ENCODE measurements at regions not wholly inside any gene's neighbourhood (a gene's known extent, or its start where the extent isn't known, plus 50 kb on each side); places are given as distances from the start of the nearest gene placed in this dataset.
A peak's percentile ranks its signal among the peaks of the same experiment; 100 is the strongest.

DNA sequence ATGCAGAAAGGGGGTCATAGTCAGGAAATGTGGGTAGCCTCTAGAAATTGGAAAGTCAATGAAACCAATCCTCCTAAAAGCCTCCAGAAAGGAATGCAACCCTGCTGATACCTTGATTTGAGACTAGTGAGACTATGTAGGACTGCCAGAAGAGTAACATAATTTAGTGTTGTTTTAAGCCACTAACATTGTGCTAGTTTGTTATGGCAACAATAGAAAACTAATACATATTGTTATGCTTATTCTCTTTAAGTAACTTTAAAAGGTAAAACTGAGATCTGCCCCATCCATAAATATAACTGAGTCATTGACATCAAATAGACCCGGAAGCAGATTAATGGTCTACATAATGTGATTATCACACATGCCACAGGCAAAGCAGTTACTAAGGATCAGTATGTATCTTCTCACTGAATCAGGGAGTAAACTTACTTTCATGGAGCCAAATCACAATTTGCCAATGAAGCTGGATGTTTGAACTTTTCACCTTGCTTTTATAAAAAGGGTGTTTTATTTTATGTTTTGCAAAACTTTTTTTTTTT is 146.4 kb upstream of the TMEM106B start:
- no peak for DNase-seq (ENCODE audit: extremely low read depth in 1 of 11, low read depth in 9 of 11, low spot score in 4 of 11)

DNA sequence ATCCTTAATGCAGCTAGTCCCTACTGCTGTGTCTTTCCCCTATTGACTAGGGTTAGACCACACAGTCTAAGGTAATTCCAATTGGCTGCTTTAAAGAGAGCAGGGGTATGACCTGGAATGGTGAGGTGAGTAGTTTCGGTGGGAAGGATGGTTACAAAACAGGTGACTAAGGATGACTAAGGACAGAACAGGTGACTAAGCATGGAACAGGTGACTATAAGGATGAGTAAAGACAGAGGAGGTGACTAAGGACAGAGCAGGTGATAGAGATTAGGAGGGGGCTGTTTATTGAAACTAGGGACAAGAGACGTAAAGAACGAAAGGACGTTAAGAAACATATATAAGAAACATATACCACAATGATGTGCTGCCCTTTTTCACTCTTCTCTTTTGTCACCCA is 145.1 kb upstream of the TMEM106B start:
- no peak for DNase-seq (ENCODE audit: extremely low read depth in 1 of 11, low read depth in 9 of 11, low spot score in 4 of 11)

DNA sequence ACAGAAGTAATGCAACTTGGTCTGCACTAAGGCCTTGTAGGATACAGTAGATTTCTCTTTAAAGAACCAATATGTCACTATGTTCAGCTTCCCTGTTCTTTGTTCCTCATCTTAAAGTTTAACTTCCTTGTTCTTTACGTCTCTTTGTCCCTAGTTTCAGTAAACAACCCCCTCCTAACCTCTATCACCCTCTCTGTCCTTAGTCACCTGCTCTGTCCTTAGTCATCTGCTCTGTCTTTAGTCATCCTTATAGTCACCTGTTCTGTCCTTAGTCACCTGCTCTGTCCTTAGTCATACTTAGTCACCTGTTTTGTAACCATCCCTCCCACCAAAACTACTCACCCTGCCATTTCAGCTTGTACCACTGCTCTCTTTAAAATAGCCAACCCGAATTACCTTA is 144.6 kb upstream of the TMEM106B start:
- DNase-seq (ENCODE audit: extremely low read depth in 1 of 11, low read depth in 9 of 11, low spot score in 4 of 11) = no peak

DNA sequence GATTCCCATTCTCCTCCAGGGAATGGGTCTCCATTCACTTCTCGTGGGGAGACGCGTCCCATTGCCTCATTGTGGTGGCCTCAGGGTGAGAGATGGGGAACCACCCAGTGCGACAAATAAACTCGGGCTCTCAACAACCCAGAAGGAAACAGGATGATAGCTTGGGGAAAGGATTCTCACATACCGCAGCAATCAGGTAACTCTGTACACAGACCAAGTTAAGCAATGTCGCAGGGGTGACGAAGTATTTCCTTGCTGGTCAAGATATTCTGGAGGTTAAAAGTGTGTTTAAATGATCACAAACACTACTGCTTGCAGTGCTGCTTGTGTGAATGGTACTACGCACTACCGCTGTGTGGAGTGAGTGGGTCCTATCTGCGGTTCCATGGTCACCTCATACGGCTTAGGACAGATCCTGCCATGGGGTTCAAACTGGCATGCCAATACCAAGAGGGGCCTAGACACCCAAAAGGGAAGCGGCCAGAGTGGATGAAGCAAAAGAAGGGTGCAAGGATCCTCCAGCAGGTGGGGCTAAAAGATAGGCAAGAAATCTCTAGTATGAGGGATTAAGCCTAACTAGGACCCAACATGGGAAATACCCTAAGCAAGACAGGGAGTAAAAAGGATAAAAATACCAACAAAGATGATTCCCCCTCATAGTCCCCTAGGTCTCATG is 143.8 kb upstream of the TMEM106B start:
- DNase-seq (ENCODE audit: extremely low read depth in 1 of 11, low read depth in 9 of 11, low spot score in 4 of 11) = peak; percentile 23 to 46 (median 33)

DNA sequence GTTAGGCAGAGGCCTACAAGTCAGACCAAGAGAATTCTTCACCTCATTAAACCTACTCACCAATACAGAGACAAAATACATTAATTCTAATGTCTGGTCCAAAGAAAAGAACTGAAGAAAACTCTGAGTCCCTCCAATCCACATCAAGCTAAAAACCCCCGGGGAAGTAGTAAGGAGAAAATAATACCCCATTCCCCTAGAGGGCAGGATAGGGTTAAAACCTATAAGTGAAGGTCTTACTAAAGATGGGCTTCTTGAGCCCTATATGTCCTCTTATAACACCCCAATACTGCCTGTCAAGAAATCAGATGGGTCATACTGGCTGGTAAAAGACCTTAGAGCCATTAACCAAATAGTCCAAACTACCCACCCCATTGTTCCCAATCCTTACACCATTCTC is 141.3 kb upstream of the TMEM106B start:
- DNase-seq (ENCODE audit: extremely low read depth in 1 of 11, low read depth in 9 of 11, low spot score in 4 of 11) = no peak

DNA sequence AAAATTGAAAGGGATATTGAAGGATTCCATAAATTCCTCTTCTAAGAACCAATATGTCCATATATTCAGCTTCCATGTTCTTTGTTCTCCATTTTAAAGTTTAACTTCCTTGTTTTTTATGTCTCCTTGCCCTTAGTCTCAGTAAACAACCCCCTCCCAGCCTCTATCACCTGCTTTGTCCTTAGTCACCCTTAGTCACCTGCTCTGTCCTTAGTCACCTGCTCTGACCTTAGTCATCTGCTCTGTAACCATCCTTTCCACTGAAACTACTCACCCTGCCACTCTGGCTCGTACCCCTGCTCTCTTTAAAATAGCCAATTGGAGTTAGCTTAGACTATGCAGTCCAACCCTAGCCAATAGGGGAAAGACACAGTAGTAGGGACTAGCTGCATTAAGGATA is 136.2 kb upstream of the TMEM106B start:
- DNase-seq (ENCODE audit: extremely low read depth in 1 of 11, low read depth in 9 of 11, low spot score in 4 of 11) = no peak

DNA sequence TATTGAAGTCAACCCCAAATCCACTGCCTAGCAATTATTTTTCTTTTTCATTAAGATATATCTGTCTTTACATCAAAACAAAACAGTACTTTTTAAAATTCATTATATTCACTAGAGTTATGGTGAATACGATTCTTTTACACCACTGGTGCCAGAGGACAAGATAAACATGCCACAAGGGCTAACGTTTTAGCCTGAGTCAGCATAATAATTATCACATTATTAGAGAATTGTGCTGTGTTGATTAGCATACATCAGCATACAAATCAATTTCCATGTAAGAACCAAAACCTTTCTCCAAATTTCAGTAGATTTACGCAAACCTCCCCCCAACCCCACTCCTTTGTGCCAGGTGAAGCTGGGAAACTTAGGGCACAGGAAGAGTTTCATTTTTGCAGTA is 131.1 kb upstream of the TMEM106B start:
- DNase-seq (ENCODE audit: extremely low read depth in 1 of 11, low read depth in 9 of 11, low spot score in 4 of 11) = no peak

DNA sequence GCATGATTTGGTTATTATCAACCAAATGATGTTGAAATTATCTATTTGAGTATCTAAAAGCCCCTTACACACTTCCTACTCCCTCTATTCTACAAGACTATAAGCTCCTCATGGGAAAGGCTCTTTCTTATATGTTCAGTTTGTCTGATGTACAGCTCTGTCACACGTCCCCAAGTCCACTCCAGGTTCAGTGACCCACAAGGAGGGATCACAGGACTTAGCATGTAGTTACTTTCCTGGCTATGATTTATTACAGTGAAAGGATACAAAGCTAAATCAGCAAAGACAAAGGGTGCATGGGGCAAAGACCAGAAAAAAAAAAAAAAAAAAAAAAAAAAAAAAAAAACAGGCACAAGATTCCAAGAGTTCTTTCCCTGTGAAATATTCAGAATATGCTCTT is 125.6 kb upstream of the TMEM106B start:
- DNase-seq (ENCODE audit: extremely low read depth in 1 of 11, low read depth in 9 of 11, low spot score in 4 of 11) = no peak

DNA sequence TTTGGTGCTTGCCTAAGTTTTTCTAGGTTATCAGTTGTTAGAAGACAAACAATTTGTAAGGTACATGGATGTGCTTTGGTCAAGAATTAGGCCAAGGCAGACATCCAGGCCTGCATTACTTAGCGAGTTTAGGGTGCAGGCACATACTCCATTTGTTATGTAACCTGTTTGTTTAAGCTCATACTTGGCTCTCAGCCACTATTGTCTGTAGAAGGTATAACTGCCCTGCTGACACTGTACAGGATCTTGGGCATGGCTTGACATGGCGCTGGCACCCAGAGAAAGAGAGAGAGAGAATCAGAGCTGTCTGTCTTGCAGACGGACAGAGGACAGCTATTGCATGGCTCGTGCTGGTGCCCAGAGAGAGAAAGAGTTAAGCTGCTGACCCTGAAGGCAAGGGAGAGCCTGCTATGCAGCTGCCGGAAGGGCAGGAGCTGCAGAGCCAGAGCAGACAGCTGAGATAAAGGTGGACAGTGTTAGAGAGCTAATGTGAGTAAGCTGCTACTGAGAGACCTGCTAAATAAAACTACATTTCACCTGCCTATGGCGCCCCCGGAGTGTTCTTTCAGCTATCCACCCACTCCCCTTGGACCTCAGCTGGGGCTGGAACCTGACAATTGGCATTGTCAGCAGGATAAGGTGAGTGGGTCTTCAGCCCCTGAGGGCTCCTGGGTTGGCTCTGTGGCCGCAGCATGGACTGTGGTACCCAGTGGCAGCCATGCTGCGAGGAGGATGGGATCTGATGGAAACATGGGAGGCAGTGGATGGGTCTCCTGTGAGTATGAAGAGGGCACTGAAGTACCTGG is 120.9 kb upstream of the TMEM106B start:
- no peak for DNase-seq (ENCODE audit: extremely low read depth in 1 of 11, low read depth in 9 of 11, low spot score in 4 of 11)

DNA sequence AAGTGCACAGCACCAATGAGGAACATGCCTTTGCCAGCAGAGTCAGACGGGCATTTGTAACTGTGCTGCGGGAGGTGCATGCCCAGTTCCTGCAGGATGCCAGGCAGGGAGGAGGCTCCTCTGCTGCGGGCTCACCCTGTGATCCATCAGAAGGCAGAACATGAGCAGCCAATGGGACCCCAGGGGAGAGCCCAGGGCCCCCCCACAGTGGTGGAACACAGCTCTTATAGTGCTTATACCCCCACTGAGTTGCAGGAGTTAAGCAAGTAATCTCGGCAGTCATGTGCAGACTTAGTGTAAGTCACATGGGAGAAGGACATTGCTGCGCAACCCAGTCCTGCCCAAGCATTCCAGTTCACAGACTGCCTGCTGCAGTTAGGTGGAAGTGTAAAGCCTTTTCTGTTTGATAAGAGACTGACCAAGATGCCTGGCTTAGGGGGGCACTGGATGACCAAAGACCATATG is 120.3 kb upstream of the TMEM106B start:
- no peak for DNase-seq (ENCODE audit: extremely low read depth in 1 of 11, low read depth in 9 of 11, low spot score in 4 of 11)

DNA sequence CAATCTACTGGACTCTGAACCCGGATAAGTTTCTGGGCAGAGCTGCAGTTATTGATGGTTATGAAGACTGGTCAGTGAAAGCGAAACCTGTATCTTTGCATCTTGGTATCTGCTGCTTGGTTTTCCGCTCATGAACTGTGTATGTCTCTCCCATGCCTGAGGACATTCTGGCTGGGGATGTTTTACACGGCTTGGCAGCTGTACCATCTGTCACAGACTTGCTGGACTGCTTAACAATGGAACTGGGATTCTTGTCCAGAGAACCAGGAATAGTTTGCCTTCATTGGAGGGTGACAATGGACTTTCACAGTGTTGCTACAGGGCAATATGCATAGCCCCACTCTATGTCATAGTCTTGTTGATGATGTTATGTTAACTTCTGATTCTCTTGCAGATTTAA is 119.9 kb upstream of the TMEM106B start:
- DNase-seq (ENCODE audit: extremely low read depth in 1 of 11, low read depth in 9 of 11, low spot score in 4 of 11) = no peak

DNA sequence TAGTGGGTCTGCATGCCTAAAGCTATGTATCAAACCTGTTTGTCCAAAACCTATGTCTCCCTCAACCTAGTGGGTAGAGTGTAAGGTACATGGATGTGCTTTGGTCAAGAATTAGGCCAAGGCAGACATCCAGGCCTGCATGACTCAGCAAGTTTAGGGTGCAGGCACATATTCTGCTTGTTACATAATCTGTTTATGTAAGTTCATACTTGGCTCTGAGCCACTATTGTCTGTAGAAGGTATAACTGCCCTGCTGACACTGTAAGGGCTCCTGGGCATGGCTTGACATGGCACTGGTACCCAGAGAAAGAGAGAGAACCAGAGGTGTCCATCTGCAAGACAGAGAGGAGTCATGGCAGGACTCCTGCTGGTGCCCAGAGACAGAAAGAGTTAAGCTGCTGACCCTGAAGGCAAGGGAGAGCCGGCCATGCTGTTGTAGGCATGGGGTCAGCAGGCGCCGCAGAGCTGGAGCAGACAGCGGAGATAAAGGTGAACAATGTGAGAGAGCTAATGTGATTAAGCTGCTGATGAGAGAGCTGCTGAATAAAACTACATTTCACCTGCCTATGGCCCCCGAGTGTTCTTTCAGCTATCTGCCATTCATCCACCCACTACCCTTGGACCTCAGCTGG is 118.5 kb upstream of the TMEM106B start:
- DNase-seq (ENCODE audit: extremely low read depth in 1 of 11, low read depth in 9 of 11, low spot score in 4 of 11) = no peak

DNA sequence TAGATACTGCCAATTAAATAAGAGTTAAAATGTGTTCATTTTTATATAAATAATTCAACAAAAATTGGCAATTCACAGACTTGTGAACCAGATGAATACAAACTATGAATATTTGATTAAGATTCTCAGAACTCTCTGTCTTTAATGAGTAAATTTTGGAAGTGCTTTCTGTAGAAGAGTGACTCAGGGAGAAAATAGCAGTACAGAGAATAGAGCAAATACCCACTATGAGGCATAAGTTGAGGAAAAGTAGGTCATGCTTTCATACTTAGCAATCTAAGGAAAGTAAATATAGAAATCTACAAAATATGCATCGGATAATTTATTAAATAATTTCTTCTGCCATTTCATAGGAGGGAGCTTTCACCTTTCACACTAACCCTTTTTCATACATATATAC is 117.7 kb upstream of the TMEM106B start:
- DNase-seq (ENCODE audit: extremely low read depth in 1 of 11, low read depth in 9 of 11, low spot score in 4 of 11) = no peak

DNA sequence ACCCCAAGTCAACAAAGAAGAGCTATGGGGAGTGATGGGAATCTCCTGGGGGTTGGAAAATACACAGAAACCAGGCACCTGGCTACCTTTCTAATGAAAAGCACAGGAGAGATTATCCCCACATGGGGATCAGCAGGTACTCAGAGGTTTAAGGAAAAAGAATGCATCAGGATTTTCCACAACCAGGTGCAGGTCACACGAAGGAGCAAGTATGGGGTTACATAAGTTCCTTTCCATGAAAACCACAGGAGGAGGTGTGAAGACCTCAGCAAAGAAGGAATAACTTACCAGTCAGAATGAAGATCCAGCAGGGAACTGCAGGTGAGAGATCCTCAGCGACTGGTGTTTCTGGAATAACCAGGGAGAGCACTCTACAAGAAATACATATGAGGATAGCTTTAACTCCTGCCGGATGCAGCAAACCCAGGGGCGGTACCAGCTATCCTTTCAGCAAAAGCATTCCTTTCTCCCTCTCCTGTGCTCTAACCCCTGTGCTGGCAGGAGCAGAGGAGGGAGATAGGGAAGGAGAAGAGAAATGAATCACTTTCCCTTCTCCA is 116.7 kb upstream of the TMEM106B start:
- no peak for DNase-seq (ENCODE audit: extremely low read depth in 1 of 11, low read depth in 9 of 11, low spot score in 4 of 11)

DNA sequence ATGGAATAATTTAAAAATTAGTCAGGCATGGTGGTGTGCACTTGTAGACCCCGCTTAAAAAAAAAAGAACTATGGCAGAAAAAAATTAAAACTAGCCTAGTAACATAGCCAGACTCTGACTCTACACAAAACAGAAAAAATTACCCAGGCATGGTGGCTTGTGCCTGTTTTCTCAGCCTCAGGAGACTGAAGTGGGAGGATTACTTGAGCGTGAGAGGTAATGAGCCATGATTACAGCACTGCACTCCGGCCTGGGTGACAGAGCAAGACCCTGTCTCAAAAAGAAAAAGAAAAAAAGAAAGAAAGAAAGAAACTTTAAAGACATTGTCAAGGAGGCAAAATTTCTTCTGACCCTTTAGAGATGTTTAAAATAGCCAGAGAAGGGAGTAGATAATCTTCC is 109.0 kb upstream of the TMEM106B start:
- DNase-seq (ENCODE audit: extremely low read depth in 1 of 11, low read depth in 9 of 11, low spot score in 4 of 11) = peak in 1 of 11 donors; percentile 22

DNA sequence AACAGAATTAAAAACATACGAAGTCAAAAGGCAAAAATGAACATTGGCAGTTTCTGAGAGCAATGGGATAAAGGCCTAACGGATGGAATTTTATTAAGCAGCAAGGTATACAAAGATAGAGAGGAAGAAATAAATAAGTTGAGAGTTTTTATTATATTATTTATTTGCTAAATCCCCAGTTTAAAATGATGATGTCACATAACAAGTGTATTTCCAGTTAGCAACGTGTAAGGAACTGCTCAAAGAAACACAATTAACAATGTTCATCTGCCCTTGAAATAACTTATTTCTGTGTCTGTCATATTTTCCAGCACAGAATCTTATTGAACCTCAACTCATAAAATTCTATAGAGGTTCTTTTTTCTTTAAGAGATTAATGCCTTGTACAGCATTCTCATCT is 108.6 kb upstream of the TMEM106B start:
- no peak for DNase-seq (ENCODE audit: extremely low read depth in 1 of 11, low read depth in 9 of 11, low spot score in 4 of 11)

DNA sequence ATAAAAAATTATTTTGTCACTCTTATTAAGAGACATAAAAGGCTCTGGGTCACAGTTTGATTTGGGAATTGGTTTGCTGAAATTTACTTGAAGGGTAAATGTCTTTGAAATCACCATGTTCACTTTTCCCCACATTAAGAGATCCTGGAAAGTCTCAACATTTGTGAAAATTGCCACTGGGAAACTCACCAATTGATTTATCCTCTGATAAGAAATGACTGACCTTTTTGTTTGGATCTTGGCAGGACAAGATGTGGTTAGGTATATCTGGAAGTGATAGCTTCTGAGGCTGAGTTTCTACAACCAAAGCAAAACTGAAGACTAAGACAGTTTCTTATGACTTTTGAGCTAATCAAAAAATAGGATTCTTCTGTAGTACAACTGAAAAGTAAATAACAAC is 107.1 kb upstream of the TMEM106B start:
- DNase-seq (ENCODE audit: extremely low read depth in 1 of 11, low read depth in 9 of 11, low spot score in 4 of 11) = no peak

DNA sequence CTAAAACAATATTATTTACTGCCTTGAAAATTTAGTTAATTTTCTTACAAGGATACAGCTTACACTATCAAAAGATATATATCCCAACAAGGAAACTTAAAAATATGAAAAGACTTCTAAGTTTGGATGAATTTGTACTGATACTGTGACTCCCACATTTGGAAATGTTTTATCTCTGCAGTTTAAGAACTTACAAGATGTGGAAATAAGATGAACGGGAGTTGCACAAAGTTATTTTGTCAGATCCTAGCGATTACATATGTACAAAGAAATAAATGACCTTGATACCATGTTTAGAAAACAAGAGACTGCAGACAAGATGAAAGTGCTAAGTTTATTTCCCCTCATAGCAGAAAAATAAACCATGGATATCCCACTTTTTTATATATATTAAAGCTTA is 103.7 kb upstream of the TMEM106B start:
- DNase-seq (ENCODE audit: extremely low read depth in 1 of 11, low read depth in 9 of 11, low spot score in 4 of 11) = no peak

DNA sequence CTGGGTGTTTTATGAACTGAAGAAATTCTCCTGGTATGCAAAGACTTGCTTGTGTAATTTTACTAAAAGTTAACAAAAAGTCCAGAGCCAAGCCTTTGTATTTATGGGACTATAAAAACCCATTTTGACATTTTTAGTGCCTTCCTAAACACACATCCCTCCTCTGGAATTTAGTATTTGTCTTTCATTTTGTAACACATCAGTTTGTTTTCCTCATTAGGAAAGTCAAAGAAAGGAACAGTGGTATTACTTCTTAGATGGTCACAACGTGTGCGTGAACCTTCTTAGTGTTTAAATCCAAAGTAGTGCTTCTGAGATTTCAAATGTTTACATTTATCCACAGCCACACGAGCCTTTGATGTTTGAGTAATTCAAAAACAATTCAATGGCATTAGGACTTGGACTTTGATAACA is 103.2 kb upstream of the TMEM106B start:
- peak in 2 of 11 donors; percentile 29 to 39 for DNase-seq (ENCODE audit: extremely low read depth in 1 of 11, low read depth in 9 of 11, low spot score in 4 of 11)

DNA sequence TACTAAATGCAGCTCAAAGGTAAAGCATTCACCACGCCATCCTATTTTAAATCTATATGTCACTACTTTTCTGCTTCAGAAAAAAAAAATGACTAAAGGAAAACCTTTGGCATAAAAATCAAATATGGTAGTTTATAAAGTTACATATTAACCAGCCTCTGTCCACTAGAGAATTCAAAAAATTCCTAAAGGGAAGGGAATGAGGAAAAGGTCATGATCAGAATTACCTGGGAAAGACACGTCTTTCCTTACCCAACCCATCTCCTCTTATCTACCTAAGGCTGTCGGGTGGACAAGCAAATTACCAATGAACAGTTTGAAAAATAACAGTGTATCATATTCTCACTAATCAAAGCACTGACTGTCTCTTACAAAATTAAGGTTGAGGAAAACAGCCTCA is 100.7 kb upstream of the TMEM106B start:
- DNase-seq (ENCODE audit: extremely low read depth in 1 of 11, low read depth in 9 of 11, low spot score in 4 of 11) = no peak
